Endothelial cell (in vitro differentiated cells): ENCODE measurements at regions not wholly inside any gene's neighbourhood (a gene's known extent, or its start where the extent isn't known, plus 50 kb on each side); places are given as distances from the start of the nearest gene placed in this dataset.
"Not testable (repeated sequence)": the region's sequence is repeated elsewhere in the genome, so short reads cannot be mapped to it uniquely, and the experiment has no call there.

Experiments
- DNase-seq: peaks from one replicate; pipeline ENCODE4 v3.0.0; 2021; ENCODE audit warnings: low spot score
- H3K27ac Mint-ChIP-seq: one replicate; pipeline ENCODE4 v1.8.0; 2021; ENCODE audit warnings: mixed read lengths, inconsistent platforms; ENCODE audit not compliant: unreplicated experiment
- H3K27me3 Mint-ChIP-seq: one replicate; pipeline ENCODE4 v1.8.0; 2021; ENCODE audit warnings: mild to moderate bottlenecking, moderate library complexity, mixed read lengths, inconsistent platforms; ENCODE audit not compliant: unreplicated experiment
- H3K36me3 Mint-ChIP-seq: one replicate; pipeline ENCODE4 v1.8.0; 2021; ENCODE audit warnings: mild to moderate bottlenecking, low read depth, mixed read lengths, inconsistent platforms; ENCODE audit not compliant: unreplicated experiment
- H3K4me1 Mint-ChIP-seq: one replicate; pipeline ENCODE4 v1.8.0; 2021; ENCODE audit warnings: mild to moderate bottlenecking, mixed read lengths, inconsistent platforms; ENCODE audit not compliant: unreplicated experiment
- H3K4me3 Mint-ChIP-seq: one replicate; pipeline ENCODE4 v1.8.0; 2021; ENCODE audit warnings: mild to moderate bottlenecking, mixed read lengths, inconsistent platforms; ENCODE audit not compliant: unreplicated experiment
- H3K9me3 Mint-ChIP-seq: one replicate; pipeline ENCODE4 v1.8.0; 2021; ENCODE audit warnings: mixed read lengths, inconsistent platforms; ENCODE audit not compliant: unreplicated experiment
- CTCF ChIP-seq: fragments of 200-600 bp; sonication (generic); IDR thresholded peaks from one replicate; pipeline ENCODE4 v1.5.0; 2021; ENCODE audit warnings: antibody characterized with exemption; ENCODE audit not compliant: unreplicated experiment

GRCh38 chr3:188021502-188022040 is 132.4 kb upstream of the LPP start:
- TF ChIP-seq CTCF = no peak
- Mint-ChIP-seq H3K9me3 (no peaks in the 10 kb centered on the region), H3K4me3 (no peak overlapping the region), H3K27ac (no peak overlapping the region), H3K27me3 (no peaks in the 10 kb centered on the region), H3K4me1 (peaks cover 4% of the 10 kb centered on the region), H3K36me3 (no peaks in the 10 kb centered on the region)
- no peak for DNase-seq

- H3K9me3 Mint-ChIP-seq, H3K27me3 Mint-ChIP-seq, H3K4me1 Mint-ChIP-seq, DNase-seq, H3K4me3 Mint-ChIP-seq, H3K36me3 Mint-ChIP-seq, H3K27ac Mint-ChIP-seq: not testable (repeated sequence)
Observed at GRCh38 chr3:188022902-188023301, 131.1 kb upstream of the LPP start.

GRCh38 chr3:188025555-188025954 is 128.4 kb upstream of the LPP start:
- H3K36me3 Mint-ChIP-seq = no peaks in the 10 kb centered on the region

GRCh38 chr3:188026191-188026968 is 127.6 kb upstream of the LPP start:
- no peaks in the 10 kb centered on the region for H3K9me3 Mint-ChIP-seq

More at GRCh38 chr3:188025555-188025954, 128.4 kb upstream of the LPP start:
- Mint-ChIP-seq H3K4me1 (peaks cover 4% of the 10 kb centered on the region), H3K27ac (no peak overlapping the region), H3K9me3 (no peaks in the 10 kb centered on the region), H3K27me3 (no peaks in the 10 kb centered on the region), H3K4me3 (no peak overlapping the region)
- TF ChIP-seq CTCF = no peak
- DNase-seq = no peak

GRCh38 chr3:188031121-188031520 is 122.8 kb upstream of the LPP start:
- no peak for TF ChIP-seq CTCF
- Mint-ChIP-seq H3K4me1 (no peaks in the 10 kb centered on the region), H3K27ac (no peak overlapping the region), H3K4me3 (no peak overlapping the region), H3K9me3 (no peaks in the 10 kb centered on the region), H3K27me3 (no peaks in the 10 kb centered on the region), H3K36me3 (no peaks in the 10 kb centered on the region)
- DNase-seq = no peak

More at GRCh38 chr3:188026191-188026968, 127.6 kb upstream of the LPP start:
- TF ChIP-seq CTCF = no peak
- no peak for DNase-seq
- H3K36me3 Mint-ChIP-seq = no peaks in the 10 kb centered on the region
- no peak overlapping the region for H3K27ac Mint-ChIP-seq
- H3K4me3 Mint-ChIP-seq = no peak overlapping the region
- no peaks in the 10 kb centered on the region for H3K27me3 Mint-ChIP-seq
- H3K4me1 Mint-ChIP-seq = peaks cover 2% of the 10 kb centered on the region
